PC-3 (cell line): ENCODE measurements at regions not wholly inside any gene's neighbourhood (a gene's known extent, or its start where the extent isn't known, plus 50 kb on each side); places are given as distances from the start of the nearest gene placed in this dataset.

Experiments used
- ATAC-seq: fragments of 200-7000 bp; cut with Tn5 transposase; 2 replicates; pipeline ENCODE4 v1.9.1; 2020; ENCODE audit warnings: mild to moderate bottlenecking, moderate library complexity
- BruUV-seq: library from RNA; stranded (reverse); fragments of 400-500 nt; replicated peaks from 2 replicates; lab custom pipeline; 2021; lab: Mats Ljungman, UMichigan
- CTCF ChIA-PET: fragments of 300-600 bp; sonication (Branson Sonifier 250); formaldehyde crosslinking; loops from one replicate; lab custom pipeline; 2022; ENCODE audit warnings: antibody characterized with exemption; lab: Charles Lee
- POLR2A ChIA-PET: fragments of 300-600 bp; sonication (Branson Sonifier 250); formaldehyde crosslinking; loops from one replicate; lab custom pipeline; 2022; ENCODE audit warnings: antibody characterized with exemption; ENCODE audit not compliant: unreplicated experiment; lab: Charles Lee
- DNase-seq: peaks from one replicate; pipeline ENCODE4 v3.0.0-alpha.2; 2015
- H2AFZ ChIP-seq: fragments of 300-600 bp; sonication (generic); 2 replicates; pipeline ENCODE4 v1.6.0; 2016; ENCODE audit warnings: antibody characterized with exemption, low read length
- H3F3A ChIP-seq: fragments of 300-600 bp; sonication (generic); one replicate; pipeline ENCODE4 v1.6.0; 2017; ENCODE audit warnings: antibody characterized with exemption, low read length, control low read depth, mild to moderate bottlenecking; ENCODE audit not compliant: unreplicated experiment
- H3K27ac ChIP-seq: fragments of 300-600 bp; sonication (generic); 2 replicates; pipeline ENCODE4 v1.5.1; 2016; ENCODE audit warnings: mild to moderate bottlenecking, low read length
- H3K27me3 ChIP-seq: fragments of 300-600 bp; sonication (generic); 2 replicates; pipeline ENCODE4 v1.6.1; 2016; ENCODE audit warnings: low read length, mixed read lengths
- H3K36me3 ChIP-seq: fragments of 300-600 bp; sonication (generic); 2 replicates; pipeline ENCODE4 v1.6.1; 2016; ENCODE audit warnings: low read depth, mixed run types, low read length, mixed read lengths
- H3K4me1 ChIP-seq: fragments of 300-600 bp; sonication (generic); 2 replicates; pipeline ENCODE4 v1.5.1; 2016; ENCODE audit warnings: low read length; ENCODE audit not compliant: insufficient read depth
- H3K4me2 ChIP-seq: fragments of 300-600 bp; sonication (generic); 2 replicates; pipeline ENCODE4 v1.6.0; 2016; ENCODE audit warnings: low read length
- H3K4me3 ChIP-seq: fragments of 300-600 bp; sonication (generic); 2 replicates; pipeline ENCODE4 v1.5.1; 2016; ENCODE audit warnings: mild to moderate bottlenecking, low read length, mixed read lengths
- H3K79me2 ChIP-seq: fragments of 300-600 bp; sonication (generic); 2 replicates; pipeline ENCODE4 v1.6.1; 2017; ENCODE audit warnings: low read length, mixed read lengths
- H3K9ac ChIP-seq: fragments of 300-600 bp; sonication (generic); 2 replicates; pipeline ENCODE4 v1.6.0; 2016; ENCODE audit warnings: mild to moderate bottlenecking, low read length
- H3K9me2 ChIP-seq: fragments of 300-600 bp; sonication (generic); replicated peaks from 2 replicates; pipeline ENCODE4 v1.6.1; 2016; ENCODE audit warnings: mixed run types, low read length, mixed read lengths
- H3K9me3 ChIP-seq: fragments of 300-600 bp; sonication (generic); 2 replicates; pipeline ENCODE4 v1.6.1; 2016; ENCODE audit warnings: low read length, mixed read lengths
- H4K20me1 ChIP-seq: fragments of 300-600 bp; sonication (generic); 2 replicates; pipeline ENCODE4 v1.6.1; 2016; ENCODE audit warnings: low read length, mixed read lengths
- CTCF ChIP-seq: fragments of 300-600 bp; sonication (generic); conservative IDR thresholded peaks from 2 replicates; pipeline ENCODE4 v1.5.1; 2017; ENCODE audit warnings: antibody characterized with exemption, low read depth, mild to moderate bottlenecking, low read length
- EZH2 ChIP-seq: fragments of 300-600 bp; sonication (generic); IDR thresholded peaks from one replicate; pipeline ENCODE4 v1.6.1; 2017; ENCODE audit warnings: antibody characterized with exemption, mild to moderate bottlenecking, low read length; ENCODE audit not compliant: unreplicated experiment
- EZH2phosphoT487 ChIP-seq: fragments of 300-600 bp; sonication (generic); IDR thresholded peaks from 2 replicates; pipeline ENCODE4 v1.6.1; 2018; ENCODE audit warnings: mild to moderate bottlenecking, antibody characterized with exemption, low read length, borderline replicate concordance
- intact Hi-C: fragments of 100-400 bp; cut with micrococcal nuclease; formaldehyde crosslinking; loops from 2 replicates; pipeline ENCODE4 v1.9.0; 2023

DNA sequence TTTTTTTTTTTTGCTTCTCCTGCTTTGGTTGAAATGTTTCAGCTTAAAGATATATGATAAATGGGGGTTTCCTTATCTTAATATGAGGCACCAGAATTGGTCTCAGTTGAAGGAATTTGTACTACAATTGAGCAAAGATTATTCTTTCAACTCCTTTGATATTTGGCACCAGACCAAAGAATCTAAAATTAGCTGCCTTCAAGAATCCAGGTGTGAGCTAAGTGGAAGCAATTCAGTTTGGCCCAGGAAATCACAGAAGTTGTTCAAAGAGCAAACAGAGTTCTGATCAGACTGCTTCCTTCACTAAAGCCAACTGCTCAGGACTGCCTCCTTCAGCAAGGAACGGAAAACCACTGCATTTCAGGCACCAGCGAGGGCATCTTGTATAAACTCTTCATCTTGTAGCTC lies 68.3 kb upstream of the BCAR3 start:
- Histone ChIP-seq H4K20me1 (no peaks in the 10 kb centered on the region), H3K27me3 (no peaks in the 10 kb centered on the region), H3K4me3 (no peak overlapping the region), H3K4me1 (peaks cover 37% of the 10 kb centered on the region), H3K79me2 (peaks cover 37% of the 10 kb centered on the region), H3F3A (peaks cover 10% of the 10 kb centered on the region), H2AFZ (no peak overlapping the region), H3K4me2 (peak overlapping the region; percentile 55), H3K9me3 (no peaks in the 10 kb centered on the region), H3K9me2 (no peaks in the 10 kb centered on the region), H3K36me3 (peaks cover 11% of the 10 kb centered on the region; the same call in 1 of the 2 replicates), H3K27ac (peak overlapping the region; percentile 63), H3K9ac (peak overlapping the region; percentile 25; the same call in 1 of the 2 replicates)
- no peak for TF ChIP-seq EZH2
- no peak for TF ChIP-seq EZH2phosphoT487
- TF ChIP-seq CTCF, result peak; percentile 59
- ChIA-PET POLR2A (interaction anchor here (0.6 to 1.0 kb wide), 6 partner anchors 12 to 98 kb away, joined by 4 to 16 read pairs (median 9); no protein-coding TSS in a partner anchor), CTCF (interaction anchor here (0.6 to 1.4 kb wide), 6 partner anchors 11 to 120 kb away, joined by 3 to 6 read pairs (median 5); no protein-coding TSS in a partner anchor)
- ATAC-seq (peak; percentile 69), DNase-seq (peak; percentile 66)
- no TSS peak for BruUV-seq
- intact Hi-C loops, result loop anchor here (2.0 kb wide), 1 partner anchor 57 kb away; no protein-coding TSS in a partner anchor

DNA sequence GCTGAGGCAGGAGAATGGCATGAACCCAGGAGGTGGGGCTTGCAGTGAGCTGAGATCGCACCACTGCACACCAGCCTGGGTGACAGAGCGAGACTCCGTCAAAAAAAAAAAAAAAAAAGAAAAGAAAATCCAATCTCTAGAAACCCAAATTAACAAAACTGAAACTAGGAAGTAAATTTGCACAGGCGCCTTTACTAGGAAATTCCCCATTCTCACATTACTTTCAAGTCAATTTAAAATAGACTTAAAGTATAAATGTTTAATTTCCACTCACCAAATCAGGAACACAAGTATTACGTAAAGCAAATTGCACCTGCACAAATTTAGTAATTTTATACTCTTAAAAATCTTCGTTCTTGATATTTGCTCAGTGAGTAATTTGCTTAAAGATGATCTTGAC lies 67.8 kb upstream of the BCAR3 start:
- Histone ChIP-seq H2AFZ (no peak overlapping the region), H3K4me3 (no peak overlapping the region), H3K9me2 (no peaks in the 10 kb centered on the region), H3K4me2 (peak overlapping the region; percentile 55), H3K27me3 (no peaks in the 10 kb centered on the region), H3K79me2 (peaks cover 37% of the 10 kb centered on the region), H3K36me3 (peaks cover 11% of the 10 kb centered on the region; the same call in 1 of the 2 replicates), H3K27ac (peak overlapping the region; percentile 63), H3K4me1 (peaks cover 33% of the 10 kb centered on the region), H3K9ac (0 out of 2 replicates have a peak overlapping the region, but pooled peaks have one; percentile 6), H3K9me3 (no peaks in the 10 kb centered on the region), H4K20me1 (no peaks in the 10 kb centered on the region), H3F3A (peaks cover 6% of the 10 kb centered on the region)
- no peak for TF ChIP-seq EZH2
- no peak for TF ChIP-seq CTCF
- no peak for TF ChIP-seq EZH2phosphoT487
- peak; percentile 27; the same call in 1 of the 2 replicates for ATAC-seq
- ChIA-PET CTCF (interaction anchor here (0.6 to 1.4 kb wide), 6 partner anchors 10 to 120 kb away, joined by 3 to 6 read pairs (median 5); no protein-coding TSS in a partner anchor), POLR2A (interaction anchor here (0.6 to 1.0 kb wide), 5 partner anchors 11 to 97 kb away, joined by 4 to 16 read pairs (median 12); no protein-coding TSS in a partner anchor)
- DNase-seq, result peak; percentile 43
- intact Hi-C loops, result no loop called here
- BruUV-seq, result no TSS peak
